ENCODE measurements at regions not wholly inside any gene's neighbourhood (a gene's known extent, or its start where the extent isn't known, plus 50 kb on each side); places are given as distances from the start of the nearest gene placed in this dataset.
"Not testable (repeated sequence)": the region's sequence is repeated elsewhere in the genome, so short reads cannot be mapped to it uniquely, and the experiment has no call there.

- ATAC-seq (ENCODE audit: low FRiP score) (no peak), DNase-seq (ENCODE audit: low spot score) (no peak)
- no peak for TF ChIP-seq CTCF (IDR thresholded peaks at IDR 0.05)
Observed at GRCh38 chr11:42412590-42412989, 899.2 kb upstream of the API5 start.

GRCh38 chr11:42417691-42418090 lies 894.1 kb upstream of the API5 start:
- no peak for ATAC-seq (ENCODE audit: low FRiP score)
- no peak for TF ChIP-seq CTCF (IDR thresholded peaks at IDR 0.05)

GRCh38 chr11:42422090-42422489 lies 889.7 kb upstream of the API5 start:
- no peak for TF ChIP-seq CTCF (IDR thresholded peaks at IDR 0.05)
- ATAC-seq (ENCODE audit: low FRiP score): no peak
- no peak for DNase-seq (ENCODE audit: low spot score)

More at GRCh38 chr11:42417691-42418090, 894.1 kb upstream of the API5 start:
- no peak for DNase-seq (ENCODE audit: low spot score)

- not testable (repeated sequence) for ATAC-seq (ENCODE audit: low FRiP score); DNase-seq (ENCODE audit: low spot score)
Observed at GRCh38 chr11:42434911-42435310, 876.9 kb upstream of the API5 start.

- no peak for TF ChIP-seq CTCF (IDR thresholded peaks at IDR 0.05)
Observed at GRCh38 chr11:42444406-42444805, 867.4 kb upstream of the API5 start.

GRCh38 chr11:42462558-42463310 lies 849.1 kb upstream of the API5 start:
- ATAC-seq (ENCODE audit: low FRiP score): no peak
- TF ChIP-seq CTCF (IDR thresholded peaks at IDR 0.05): no peak
- DNase-seq (ENCODE audit: low spot score): no peak

More at GRCh38 chr11:42444406-42444805, 867.4 kb upstream of the API5 start:
- no peak for DNase-seq (ENCODE audit: low spot score)
- ATAC-seq (ENCODE audit: low FRiP score): no peak

GRCh38 chr11:42465623-42466022 lies 846.2 kb upstream of the API5 start:
- no peak for TF ChIP-seq CTCF (IDR thresholded peaks at IDR 0.05)
- no peak for DNase-seq (ENCODE audit: low spot score)
- ATAC-seq (ENCODE audit: low FRiP score): no peak

All from omental fat pad (tissue), 3 donors.